B cell (primary cell): ENCODE measurements at regions not wholly inside any gene's neighbourhood (a gene's known extent, or its start where the extent isn't known, plus 50 kb on each side); places are given as distances from the start of the nearest gene placed in this dataset.

Source experiments
- ATAC-seq: fragments of 200-7000 bp; cut with Tn5 transposase; one replicate; pipeline ENCODE4 v1.10.0; 2021; ENCODE audit warnings: low read depth, mild to moderate bottlenecking, moderate number of reproducible peaks, moderate library complexity
- CTCF ChIA-PET: fragments of 350-600 bp; sonication (Branson Sonifier 250); formaldehyde crosslinking; loops from one replicate; lab custom pipeline; 2021; ENCODE audit warnings: antibody characterized with exemption, inconsistent platforms; lab: Charles Lee
- POLR2A ChIA-PET: fragments of 350-600 bp; sonication (Branson Sonifier 250); formaldehyde crosslinking; loops from one replicate; lab custom pipeline; 2021; ENCODE audit warnings: antibody characterized with exemption; lab: Charles Lee
- DNase-seq: peaks from one replicate; pipeline ENCODE4 v3.0.0; 2013
- H2AFZ ChIP-seq: 2 replicates; pipeline ENCODE4 v1.6.1; 2012; ENCODE audit warnings: mild to moderate bottlenecking, low read depth, low read length; ENCODE audit not compliant: insufficient read depth, poor library complexity, severe bottlenecking
- H3K27ac ChIP-seq, 2 donors: 1 replicate in 1 of 2; 2 replicates in 1 of 2; pipeline ENCODE4 v1.5.1; 2012 to 2013; ENCODE audit warnings: low read length in 2 of 2, mild to moderate bottlenecking in 2 of 2, moderate library complexity in 1 of 2
- H3K27me3 ChIP-seq, 4 experiments: fragments of 200-600 bp in 1 of 4; sonication (generic) in 1 of 4; replicated peaks in 1 of 4; 1 replicate in 2 of 4; 2 replicates in 2 of 4; pipeline versions ENCODE4 v1.6.1 to v1.7.0; 2013 to 2016; ENCODE audit warnings: low read length in 3 of 4, mild to moderate bottlenecking in 2 of 4, mixed read lengths in 1 of 4, moderate library complexity in 1 of 4; ENCODE audit not compliant: insufficient read depth in 4 of 4, control insufficient read depth in 3 of 4; ENCODE audit errors: control extremely low read depth in 1 of 4
- H3K36me3 ChIP-seq, 2 experiments: replicated peaks in 1 of 2; 1 replicate in 1 of 2; 2 replicates in 1 of 2; pipeline versions ENCODE4 v1.6.1 to v1.7.1; 2013; ENCODE audit warnings: low read length in 1 of 2; ENCODE audit not compliant: insufficient read depth in 2 of 2, control insufficient read depth in 1 of 2; ENCODE audit errors: control extremely low read depth in 1 of 2, extremely low read depth in 1 of 2
- H3K4me1 ChIP-seq, 2 donors: fragments of 200-600 bp in 1 of 2; sonication (generic) in 1 of 2; 1 replicate in 1 of 2; 2 replicates in 1 of 2; pipeline versions ENCODE4 v1.5.1 to v1.6.1; 2013 to 2017; ENCODE audit warnings: low read length in 2 of 2; ENCODE audit not compliant: control insufficient read depth in 2 of 2, insufficient read depth in 2 of 2
- H3K4me2 ChIP-seq: replicated peaks from 2 replicates; pipeline ENCODE3; 2012; ENCODE audit warnings: mild to moderate bottlenecking, low read depth, low read length; ENCODE audit not compliant: poor library complexity, severe bottlenecking
- H3K4me3 ChIP-seq, 5 experiments: fragments of 200-600 bp in 1 of 5; sonication (generic) in 1 of 5; 1 replicate in 3 of 5; 2 replicates in 2 of 5; pipeline versions ENCODE4 v1.5.1 to v1.7.0; 2011 to 2016; ENCODE audit warnings: low read length in 4 of 5, mild to moderate bottlenecking in 4 of 5, low read depth in 2 of 5, control low read depth in 1 of 5, moderate library complexity in 1 of 5; ENCODE audit not compliant: insufficient read depth in 1 of 5; ENCODE audit errors: control extremely low read depth in 1 of 5, extremely low read depth in 1 of 5
- H3K79me2 ChIP-seq: fragments of 200-600 bp; sonication (generic); one replicate; pipeline ENCODE4 v1.6.0; 2016; ENCODE audit warnings: low read length; ENCODE audit not compliant: control insufficient read depth, insufficient read depth
- H3K9ac ChIP-seq: fragments of 200-600 bp; sonication (generic); 2 replicates; pipeline ENCODE4 v1.6.1; 2017; ENCODE audit warnings: mild to moderate bottlenecking, low read length, moderate library complexity
- H3K9me3 ChIP-seq, 3 donors: one replicate each; pipeline versions ENCODE4 v1.6.1 to v1.7.1; 2013; ENCODE audit warnings: low read length in 2 of 3; ENCODE audit not compliant: control insufficient read depth in 2 of 3, insufficient read depth in 1 of 3; ENCODE audit errors: control extremely low read depth in 1 of 3
- H4K20me1 ChIP-seq: 2 replicates; pipeline ENCODE4 v1.6.0; 2012; ENCODE audit warnings: mild to moderate bottlenecking, low read length; ENCODE audit not compliant: insufficient read depth, control insufficient read depth, poor library complexity, severe bottlenecking
- H3K27ac Mint-ChIP-seq: one replicate; pipeline ENCODE4 v1.8.0; 2021; ENCODE audit warnings: mixed read lengths
- H3K27me3 Mint-ChIP-seq: one replicate; pipeline ENCODE4 v1.8.0; 2021; ENCODE audit warnings: mixed read lengths
- H3K4me1 Mint-ChIP-seq: one replicate; pipeline ENCODE4 v1.8.0; 2021; ENCODE audit warnings: mixed read lengths
- H3K4me3 Mint-ChIP-seq: one replicate; pipeline ENCODE4 v1.8.0; 2021; ENCODE audit warnings: mixed read lengths
- H3K9me3 Mint-ChIP-seq: one replicate; pipeline ENCODE4 v1.8.0; 2022; ENCODE audit warnings: mixed read lengths; ENCODE audit not compliant: insufficient read depth
- CTCF ChIP-seq: fragments of 200-600 bp; IDR thresholded peaks from one replicate; pipeline ENCODE4 v1.8.0; 2022; ENCODE audit warnings: antibody characterized with exemption, mild to moderate bottlenecking
- EZH2 ChIP-seq: IDR thresholded peaks from 2 replicates; pipeline ENCODE4 v1.6.1; 2012; ENCODE audit warnings: borderline replicate concordance, low read depth, mild to moderate bottlenecking, moderate library complexity, low read length; ENCODE audit not compliant: insufficient read depth, poor library complexity, severe bottlenecking
- WGBS: methylation state at CpG from one replicate; pipeline ENCODE4 v1.1.5; 2013; ENCODE audit warnings: missing lambda C conversion rate; ENCODE audit not compliant: insufficient coverage; 5-methylcytosine and 5-hydroxymethylcytosine counted together
- intact Hi-C: fragments of 100-400 bp; cut with micrococcal nuclease; formaldehyde crosslinking; loops from one replicate; pipeline ENCODE4 v1.10.0; 2022

GRCh38 chr20:50381075-50381732, 129.0 kb upstream of the PTPN1 start:
- Mint-ChIP-seq H3K9me3 (no peaks in the 10 kb centered on the region), H3K27ac (no peak overlapping the region), H3K4me1 (peaks cover 19% of the 10 kb centered on the region), H3K4me3 (peak overlapping the region; percentile 44), H3K27me3 (peaks cover 21% of the 10 kb centered on the region)
- Histone ChIP-seq H4K20me1 (no peaks in the 10 kb centered on the region), H3K27ac (no peak overlapping the region), H3K4me2 (no peak overlapping the region), H3K9me3 (no peaks in the 10 kb centered on the region), H3K79me2 (no peaks in the 10 kb centered on the region), H3K4me3 (no peak overlapping the region), H3K9ac (no peak overlapping the region), H3K27me3 (peaks cover 0 to 26% (median 4%) of the 10 kb centered on the region in 4 experiments), H3K4me1 (peaks cover 6 to 15% of the 10 kb centered on the region in 2 donors), H2AFZ (peak overlapping the region; percentile 81), H3K36me3 (no peaks in the 10 kb centered on the region)
- no peak for ATAC-seq
- no peak for DNase-seq
- intact Hi-C loops = no loop called here
- ChIA-PET POLR2A (no interaction called here), CTCF (no interaction called here)
- WGBS = 69% methylated on average over 5 of the region's 7 CpGs
- TF ChIP-seq EZH2 (no peak), CTCF (no peak)

GRCh38 chr20:50381771-50382593, 128.2 kb upstream of the PTPN1 start:
- Histone ChIP-seq H3K27ac (peak overlapping the region in 1 of 2 donors; percentile 25), H3K4me3 (peak overlapping the region in 4 of 5 experiments; percentile 9 to 51 (median 44)), H4K20me1 (no peaks in the 10 kb centered on the region), H3K4me2 (peak overlapping the region; percentile 76), H3K79me2 (no peaks in the 10 kb centered on the region), H3K9me3 (no peaks in the 10 kb centered on the region), H2AFZ (peak overlapping the region; percentile 81), H3K36me3 (no peaks in the 10 kb centered on the region), H3K27me3 (peaks cover 0 to 30% (median 7%) of the 10 kb centered on the region in 4 experiments), H3K9ac (peak overlapping the region; percentile 48), H3K4me1 (peaks cover 6 to 19% of the 10 kb centered on the region in 2 donors)
- H3K27me3 Mint-ChIP-seq = peaks cover 26% of the 10 kb centered on the region
- DNase-seq (peak; percentile 50), ATAC-seq (peak; percentile 36)
- CTCF ChIA-PET = no interaction called here
- H3K9me3 Mint-ChIP-seq = no peaks in the 10 kb centered on the region
- POLR2A ChIA-PET = no interaction called here
- 44% methylated on average over 8 of the region's 13 CpGs for WGBS
- intact Hi-C loops = no loop called here
- TF ChIP-seq CTCF (no peak), EZH2 (no peak)
- peaks cover 21% of the 10 kb centered on the region for H3K4me1 Mint-ChIP-seq
- H3K27ac Mint-ChIP-seq = peak overlapping the region; percentile 53
- peak overlapping the region; percentile 83 for H3K4me3 Mint-ChIP-seq
